Loucy (cell line): ENCODE measurements at regions not wholly inside any gene's neighbourhood (a gene's known extent, or its start where the extent isn't known, plus 50 kb on each side); places are given as distances from the start of the nearest gene placed in this dataset.

ENCODE experiments used
- H2AFZ ChIP-seq: fragments of 200-600 bp; sonication (generic); 2 replicates; pipeline ENCODE4 v1.6.0; 2016; ENCODE audit warnings: antibody characterized with exemption, mild to moderate bottlenecking, low read length, moderate library complexity
- H3F3A ChIP-seq: fragments of 200-600 bp; 2 replicates; pipeline ENCODE4 v1.6.0; 2016; ENCODE audit warnings: antibody characterized with exemption, low read depth, mild to moderate bottlenecking
- H3K27me3 ChIP-seq: fragments of 200-600 bp; sonication (generic); 2 replicates; pipeline ENCODE4 v1.6.1; 2014; ENCODE audit warnings: low read length, mild to moderate bottlenecking; ENCODE audit not compliant: insufficient read depth, poor library complexity, severe bottlenecking
- H3K36me3 ChIP-seq: fragments of 200-600 bp; sonication (generic); 2 replicates; pipeline ENCODE4 v1.6.1; 2016; ENCODE audit warnings: low read length; ENCODE audit not compliant: insufficient read depth
- H3K4me1 ChIP-seq: fragments of 200-600 bp; sonication (generic); 2 replicates; pipeline ENCODE4 v1.5.1; 2014; ENCODE audit warnings: low read length, mild to moderate bottlenecking; ENCODE audit not compliant: insufficient read depth, poor library complexity, severe bottlenecking
- H3K4me2 ChIP-seq: fragments of 200-600 bp; sonication (generic); 2 replicates; pipeline ENCODE4 v1.6.0; 2014; ENCODE audit warnings: antibody characterized with exemption, low read length, low read depth, mild to moderate bottlenecking; ENCODE audit not compliant: poor library complexity, severe bottlenecking
- H3K4me3 ChIP-seq: fragments of 200-600 bp; sonication (generic); 2 replicates; pipeline ENCODE4 v1.5.1; 2014; ENCODE audit warnings: low read length, mild to moderate bottlenecking, mixed read lengths; ENCODE audit not compliant: poor library complexity, severe bottlenecking
- H3K79me2 ChIP-seq: fragments of 200-600 bp; sonication (generic); 2 replicates; pipeline ENCODE4 v1.6.1; 2014; ENCODE audit warnings: low read length; ENCODE audit not compliant: insufficient read depth
- H3K9ac ChIP-seq: fragments of 200-600 bp; sonication (generic); 2 replicates; pipeline ENCODE4 v1.6.0; 2014; ENCODE audit warnings: mild to moderate bottlenecking, low read depth, low read length, moderate library complexity; ENCODE audit not compliant: poor library complexity, severe bottlenecking
- H3K9me2 ChIP-seq: fragments of 200-600 bp; sonication (generic); replicated peaks from 2 replicates; pipeline ENCODE4 v1.6.1; 2016; ENCODE audit warnings: low read depth, low read length, mixed read lengths
- H3K9me3 ChIP-seq: fragments of 200-600 bp; sonication (generic); 2 replicates; pipeline ENCODE4 v1.6.1; 2014; ENCODE audit warnings: mild to moderate bottlenecking, antibody characterized with exemption, low read length, low read depth; ENCODE audit not compliant: insufficient read depth
- H4K20me1 ChIP-seq: fragments of 200-600 bp; sonication (generic); 2 replicates; pipeline ENCODE4 v1.6.0; 2014; ENCODE audit warnings: antibody characterized with exemption, low read length, mild to moderate bottlenecking; ENCODE audit not compliant: insufficient read depth, poor library complexity, severe bottlenecking
- EZH2phosphoT487 ChIP-seq: fragments of 200-600 bp; IDR thresholded peaks from 2 replicates; pipeline ENCODE4 v1.6.1; 2018; ENCODE audit warnings: antibody characterized with exemption, mild to moderate bottlenecking, moderate library complexity, borderline replicate concordance
- TF ChIP-seq, protein P1 (sequence below): fragments of 200-600 bp; sonication (generic); conservative IDR thresholded peaks from 2 replicates; pipeline ENCODE4 v1.5.1; 2014; ENCODE audit warnings: mild to moderate bottlenecking, antibody characterized with exemption, low read length

- no peak overlapping the region for H3K4me3 ChIP-seq
- H3K27me3 ChIP-seq = no peaks in the 10 kb centered on the region
- no peaks in the 10 kb centered on the region for H3K9me3 ChIP-seq
- no peak overlapping the region for H2AFZ ChIP-seq
- H3K9ac ChIP-seq = no peak overlapping the region
- no peak overlapping the region for H3K4me2 ChIP-seq
- TF ChIP-seq EZH2phosphoT487 = no peak
- TF ChIP-seq, protein P1, sequence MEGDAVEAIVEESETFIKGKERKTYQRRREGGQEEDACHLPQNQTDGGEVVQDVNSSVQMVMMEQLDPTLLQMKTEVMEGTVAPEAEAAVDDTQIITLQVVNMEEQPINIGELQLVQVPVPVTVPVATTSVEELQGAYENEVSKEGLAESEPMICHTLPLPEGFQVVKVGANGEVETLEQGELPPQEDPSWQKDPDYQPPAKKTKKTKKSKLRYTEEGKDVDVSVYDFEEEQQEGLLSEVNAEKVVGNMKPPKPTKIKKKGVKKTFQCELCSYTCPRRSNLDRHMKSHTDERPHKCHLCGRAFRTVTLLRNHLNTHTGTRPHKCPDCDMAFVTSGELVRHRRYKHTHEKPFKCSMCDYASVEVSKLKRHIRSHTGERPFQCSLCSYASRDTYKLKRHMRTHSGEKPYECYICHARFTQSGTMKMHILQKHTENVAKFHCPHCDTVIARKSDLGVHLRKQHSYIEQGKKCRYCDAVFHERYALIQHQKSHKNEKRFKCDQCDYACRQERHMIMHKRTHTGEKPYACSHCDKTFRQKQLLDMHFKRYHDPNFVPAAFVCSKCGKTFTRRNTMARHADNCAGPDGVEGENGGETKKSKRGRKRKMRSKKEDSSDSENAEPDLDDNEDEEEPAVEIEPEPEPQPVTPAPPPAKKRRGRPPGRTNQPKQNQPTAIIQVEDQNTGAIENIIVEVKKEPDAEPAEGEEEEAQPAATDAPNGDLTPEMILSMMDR = no peak
- H3F3A ChIP-seq = no peaks in the 10 kb centered on the region
- H3K4me1 ChIP-seq = no peaks in the 10 kb centered on the region
- H3K79me2 ChIP-seq = no peaks in the 10 kb centered on the region
- H3K9me2 ChIP-seq = no peaks in the 10 kb centered on the region
- no peaks in the 10 kb centered on the region for H4K20me1 ChIP-seq
- H3K36me3 ChIP-seq = no peaks in the 10 kb centered on the region
Measured at GRCh38 chr3:70647094-70647493, 334.7 kb upstream of the MDFIC2 start.

GRCh38 chr3:70646635-70647034, 334.2 kb upstream of the MDFIC2 start:
- no peaks in the 10 kb centered on the region for H4K20me1 ChIP-seq

GRCh38 chr3:70640481-70640880, 328.0 kb upstream of the MDFIC2 start:
- H3K79me2 ChIP-seq = no peaks in the 10 kb centered on the region
- no peaks in the 10 kb centered on the region for H4K20me1 ChIP-seq
- H3K4me3 ChIP-seq = no peak overlapping the region
- no peak overlapping the region for H2AFZ ChIP-seq
- H3K27me3 ChIP-seq = no peaks in the 10 kb centered on the region
- no peaks in the 10 kb centered on the region for H3K9me2 ChIP-seq
- H3K4me1 ChIP-seq = no peaks in the 10 kb centered on the region
- TF ChIP-seq, protein P1 = no peak
- no peak for TF ChIP-seq EZH2phosphoT487
- no peaks in the 10 kb centered on the region for H3K36me3 ChIP-seq
- no peak overlapping the region for H3K9ac ChIP-seq
- no peaks in the 10 kb centered on the region for H3F3A ChIP-seq
- H3K9me3 ChIP-seq = no peaks in the 10 kb centered on the region
- no peak overlapping the region for H3K4me2 ChIP-seq

More at GRCh38 chr3:70646635-70647034, 334.2 kb upstream of the MDFIC2 start:
- no peaks in the 10 kb centered on the region for H3K9me3 ChIP-seq
- H3K36me3 ChIP-seq = no peaks in the 10 kb centered on the region
- TF ChIP-seq EZH2phosphoT487 = no peak
- TF ChIP-seq, protein P1 = no peak
- H3K4me1 ChIP-seq = no peaks in the 10 kb centered on the region
- H3K4me3 ChIP-seq = no peak overlapping the region
- no peak overlapping the region for H2AFZ ChIP-seq
- no peak overlapping the region for H3K9ac ChIP-seq
- H3K9me2 ChIP-seq = no peaks in the 10 kb centered on the region
- H3K4me2 ChIP-seq = no peak overlapping the region
- H3F3A ChIP-seq = no peaks in the 10 kb centered on the region
- H3K79me2 ChIP-seq = no peaks in the 10 kb centered on the region
- H3K27me3 ChIP-seq = no peaks in the 10 kb centered on the region
